GM19467 (cell line): ENCODE measurements at regions not wholly inside any gene's neighbourhood (a gene's known extent, or its start where the extent isn't known, plus 50 kb on each side); places are given as distances from the start of the nearest gene placed in this dataset.
"Not testable (repeated sequence)": the region's sequence is repeated elsewhere in the genome, so short reads cannot be mapped to it uniquely, and the experiment has no call there.

Experiments
- ATAC-seq: cut with Tn5 transposase; IDR thresholded peaks from one replicate; pipeline ENCODE4 v1.9.1; 2021; ENCODE audit warnings: mild to moderate bottlenecking, moderate library complexity; ENCODE audit not compliant: unreplicated experiment

DNA sequence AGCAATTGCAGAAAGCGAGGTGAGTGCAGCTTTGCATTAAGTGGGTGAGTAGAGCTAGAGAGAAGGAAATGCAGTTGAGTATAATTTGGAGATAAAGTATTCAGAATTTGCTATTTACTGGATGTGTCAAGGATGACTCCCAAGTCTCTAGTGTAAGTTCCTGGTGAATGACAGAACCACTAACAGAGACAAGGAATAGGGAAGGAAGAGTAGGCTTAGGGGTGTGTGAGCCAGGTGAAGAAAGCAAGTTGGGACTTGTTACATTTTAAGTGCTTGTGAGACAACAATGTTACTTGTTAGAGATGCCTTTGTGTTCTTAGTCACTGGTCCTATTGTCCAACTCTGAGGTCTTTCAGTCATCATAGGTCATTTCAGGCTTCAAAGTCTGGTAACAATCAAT is 70.8 kb downstream of the TBC1D26 start:
- ATAC-seq, result not testable (repeated sequence)

DNA sequence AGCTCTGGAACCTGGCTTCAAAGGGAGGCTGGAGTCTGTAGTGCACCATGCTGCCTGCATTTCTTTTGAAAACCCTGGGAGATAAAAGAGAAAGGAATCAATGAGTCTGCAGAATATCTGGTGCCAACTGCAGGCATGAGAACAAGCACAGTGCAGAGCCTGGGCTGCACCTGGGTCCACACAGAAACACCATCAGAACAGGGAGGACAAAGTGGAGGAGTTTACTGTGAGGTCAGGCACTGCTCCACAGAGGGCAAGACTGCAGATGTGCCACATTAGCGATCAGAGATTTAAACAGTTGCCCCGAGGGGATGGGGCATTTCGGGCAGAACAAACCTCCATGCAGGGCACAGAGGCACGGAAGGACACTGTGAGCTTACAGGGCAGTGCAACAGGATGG is 74.7 kb downstream of the TBC1D26 start:
- not testable (repeated sequence) for ATAC-seq

DNA sequence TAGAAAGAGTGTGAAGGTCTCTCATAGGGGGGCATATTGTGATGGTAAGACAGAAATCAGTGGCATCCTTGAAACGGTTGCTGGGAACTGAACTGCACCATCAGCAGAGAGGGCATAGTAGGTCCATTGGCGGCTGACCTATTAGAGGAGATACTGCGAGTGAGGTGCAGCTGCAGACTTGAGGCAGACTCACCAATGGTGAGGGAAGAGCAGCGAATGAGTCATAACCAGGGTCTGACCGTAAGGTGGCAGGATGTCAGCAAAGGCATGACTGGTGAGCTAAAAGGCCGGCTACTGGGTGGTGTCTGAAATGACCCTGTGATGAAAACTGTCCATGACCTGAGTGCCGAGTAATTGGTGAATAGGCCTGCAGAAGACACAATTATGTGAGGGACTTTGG is 81.3 kb downstream of the TBC1D26 start:
- ATAC-seq, result not testable (repeated sequence)

DNA sequence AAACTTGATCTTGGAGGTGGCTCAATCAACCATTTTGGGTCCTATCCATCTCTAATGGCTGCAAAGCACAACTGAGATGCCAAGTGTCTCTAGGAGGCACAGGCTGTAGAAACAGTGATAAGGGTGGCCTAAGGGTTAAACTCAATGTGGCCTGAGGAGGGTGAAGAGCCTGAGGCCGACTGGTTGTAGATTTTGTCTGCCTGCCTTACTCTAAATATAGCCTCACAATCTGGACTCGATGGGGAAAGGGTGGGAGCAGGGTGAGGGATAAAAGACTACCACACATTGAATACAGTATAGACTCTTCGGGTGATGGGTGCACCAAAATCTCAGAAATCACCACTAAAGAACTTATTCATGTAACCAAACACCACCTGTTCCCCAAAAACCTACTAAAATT is 81.9 kb downstream of the TBC1D26 start:
- not testable (repeated sequence) for ATAC-seq

DNA sequence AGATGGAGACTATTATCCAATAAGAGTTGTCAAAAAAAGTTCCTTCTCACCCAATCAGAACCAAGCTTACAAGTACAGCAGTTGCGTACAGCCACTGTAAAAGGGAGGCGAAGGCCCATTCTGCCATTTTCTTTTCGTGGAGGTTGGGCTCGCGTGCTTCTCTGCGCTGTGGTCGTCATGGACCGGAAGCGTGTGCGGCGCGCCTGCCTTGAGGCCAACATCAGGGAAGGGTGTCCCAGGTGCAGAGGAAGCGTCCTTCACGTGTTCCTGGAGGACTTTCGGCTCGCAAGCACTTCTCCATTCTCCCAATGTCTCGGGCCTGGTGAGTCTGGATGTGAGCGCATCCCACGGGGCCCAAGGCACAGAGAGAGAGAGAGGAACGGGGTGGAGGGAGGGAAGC is 85.8 kb downstream of the TBC1D26 start:
- ATAC-seq, result not testable (repeated sequence)

GRCh38 chr17:15822280-15822679 is 90.2 kb downstream of the TBC1D26 start:
- not testable (repeated sequence) for ATAC-seq

GRCh38 chr17:15828727-15829314 is 96.7 kb downstream of the TBC1D26 start:
- not testable (repeated sequence) for ATAC-seq

- ATAC-seq, result not testable (repeated sequence)
These were observed 98.1 kb downstream of the TBC1D26 start for GRCh38 chr17:15830221-15830620.

DNA sequence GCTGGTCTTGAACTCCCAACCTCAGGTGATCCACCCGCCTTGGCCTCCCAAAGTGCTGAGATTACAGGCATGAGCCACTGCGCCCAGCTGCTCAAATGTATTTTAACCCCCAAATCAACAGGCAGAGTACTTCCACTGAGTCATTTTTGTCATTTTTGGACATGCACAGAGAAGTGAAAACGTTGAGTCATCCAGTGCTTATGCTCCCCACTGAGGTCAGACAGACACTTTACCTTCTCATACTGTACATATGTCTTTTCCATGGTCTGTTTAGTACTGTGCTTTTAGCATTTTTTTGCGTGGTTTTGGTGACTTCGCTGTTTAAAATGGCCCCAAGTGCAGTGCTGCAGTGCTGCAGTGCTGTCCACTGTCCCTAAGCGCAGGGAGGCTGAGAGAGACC is 99.1 kb downstream of the TBC1D26 start:
- peak; percentile 72 for ATAC-seq

GRCh38 chr17:15832921-15833480 is 100.9 kb downstream of the TBC1D26 start:
- not testable (repeated sequence) for ATAC-seq

- not testable (repeated sequence) for ATAC-seq
These were observed 101.8 kb downstream of the TBC1D26 start for GRCh38 chr17:15833890-15834289.

GRCh38 chr17:15835481-15835880 is 103.4 kb downstream of the TBC1D26 start:
- ATAC-seq, result not testable (repeated sequence)

DNA sequence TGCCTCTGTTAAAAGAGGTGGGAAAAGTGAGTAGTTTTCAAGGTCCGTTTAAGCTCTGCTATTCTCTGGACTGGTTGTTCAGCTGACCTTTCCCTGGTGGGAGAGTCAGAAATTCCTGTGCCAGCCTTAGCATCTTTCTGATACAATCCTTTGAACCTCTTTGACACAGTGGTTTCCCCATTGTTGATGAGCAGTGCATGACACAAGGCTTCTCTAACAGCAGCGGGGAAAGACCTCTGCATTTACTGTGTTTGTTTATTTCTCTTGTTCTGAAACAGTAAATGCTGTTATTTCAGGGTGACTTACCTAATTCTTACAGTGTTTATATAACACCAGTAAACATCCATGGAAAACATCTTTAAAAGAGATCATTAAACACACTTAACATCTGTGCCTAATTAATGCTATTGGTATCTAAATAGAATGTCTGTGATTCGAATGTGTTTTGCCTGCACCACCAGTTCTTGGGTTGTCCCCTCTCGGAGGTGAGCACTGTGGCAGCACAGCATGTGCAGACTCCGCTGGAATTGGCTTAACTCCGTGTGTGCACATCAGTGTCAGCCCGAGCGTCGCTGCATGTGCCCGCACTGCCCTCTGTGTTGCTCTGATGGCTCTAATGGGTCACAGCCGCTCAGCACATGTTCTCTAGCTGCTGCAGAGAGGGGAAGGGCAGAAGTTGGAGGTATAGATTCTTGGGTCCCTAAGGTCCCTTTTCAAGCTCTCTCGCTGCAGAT is 104.3 kb downstream of the TBC1D26 start:
- not testable (repeated sequence) for ATAC-seq

DNA sequence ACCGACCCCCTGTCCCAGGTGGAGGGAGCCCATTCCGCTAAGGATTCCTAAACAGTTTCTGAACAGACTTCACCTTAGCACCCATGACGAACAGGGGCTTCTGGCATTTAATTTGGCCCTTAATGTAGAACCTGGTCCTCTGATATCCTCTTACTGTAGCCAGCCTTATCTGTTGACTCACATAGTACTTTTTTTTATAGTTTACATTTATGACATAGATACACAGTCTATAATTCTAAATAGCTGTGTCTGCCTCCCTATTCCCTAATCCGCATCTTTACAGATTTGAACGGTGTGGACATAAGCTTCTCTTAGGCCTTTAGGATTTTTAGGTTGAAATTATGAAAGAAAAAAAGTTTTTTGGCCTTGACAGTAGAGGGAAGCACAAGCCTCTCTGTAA is 104.9 kb downstream of the TBC1D26 start:
- ATAC-seq, result not testable (repeated sequence)

- not testable (repeated sequence) for ATAC-seq
These were observed 97.3 kb upstream of the ADORA2B start for GRCh38 chr17:15847447-15848229.

GRCh38 chr17:15849054-15849453 is 95.9 kb upstream of the ADORA2B start:
- not testable (repeated sequence) for ATAC-seq

GRCh38 chr17:15850071-15850470 is 94.9 kb upstream of the ADORA2B start:
- ATAC-seq, result not testable (repeated sequence)

DNA sequence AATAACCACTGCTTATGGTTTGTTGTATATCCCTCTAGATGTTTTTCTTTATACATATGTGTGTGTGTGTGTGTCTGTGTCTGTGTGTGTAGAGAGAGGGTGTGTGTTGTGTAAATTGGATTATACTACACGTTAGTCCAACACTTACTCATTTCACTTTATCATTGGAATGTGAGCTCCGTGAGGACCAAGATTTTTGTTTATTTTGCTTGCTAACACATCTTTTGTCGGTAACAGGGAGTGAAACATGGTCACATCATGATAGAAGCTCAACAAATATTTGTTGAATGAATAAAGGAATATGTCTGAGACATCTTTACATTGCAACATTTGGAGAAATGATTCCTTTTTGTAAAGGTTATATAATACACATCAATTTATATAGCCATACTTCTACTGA is 94.2 kb upstream of the ADORA2B start:
- ATAC-seq, result not testable (repeated sequence)

DNA sequence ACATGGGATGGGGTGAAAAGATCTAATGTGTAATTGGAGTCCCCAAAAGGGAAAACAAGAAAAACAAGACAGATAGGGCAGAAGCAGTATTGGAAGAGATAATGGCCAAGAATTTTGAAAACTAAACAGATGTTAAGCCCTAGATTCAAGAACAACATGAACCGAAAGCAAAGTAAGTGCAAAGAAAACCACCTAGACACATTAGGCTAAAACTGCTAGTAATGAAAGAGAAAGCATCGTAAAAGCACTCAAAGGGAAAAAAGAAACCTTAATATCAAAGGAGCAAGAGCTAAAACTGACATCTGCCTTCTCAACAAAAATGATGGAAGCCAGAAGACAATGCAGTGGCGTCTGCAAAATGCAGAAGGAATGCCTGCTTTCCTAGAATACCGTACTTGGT is 92.1 kb upstream of the ADORA2B start:
- ATAC-seq, result peak; percentile 64

GRCh38 chr17:15856191-15856590 is 88.7 kb upstream of the ADORA2B start:
- not testable (repeated sequence) for ATAC-seq

GRCh38 chr17:15856745-15857144 is 88.2 kb upstream of the ADORA2B start:
- not testable (repeated sequence) for ATAC-seq
